NCI-H1694 (cell line): ENCODE measurements at regions not wholly inside any gene's neighbourhood (a gene's known extent, or its start where the extent isn't known, plus 50 kb on each side); places are given as distances from the start of the nearest gene placed in this dataset.
"Not testable (repeated sequence)": the region's sequence is repeated elsewhere in the genome, so short reads cannot be mapped to it uniquely, and the experiment has no call there.

ENCODE experiments used
- DNase-seq: peaks from one replicate; lab custom pipeline; 2025; lab: John Stamatoyannopoulos, UW

DNA sequence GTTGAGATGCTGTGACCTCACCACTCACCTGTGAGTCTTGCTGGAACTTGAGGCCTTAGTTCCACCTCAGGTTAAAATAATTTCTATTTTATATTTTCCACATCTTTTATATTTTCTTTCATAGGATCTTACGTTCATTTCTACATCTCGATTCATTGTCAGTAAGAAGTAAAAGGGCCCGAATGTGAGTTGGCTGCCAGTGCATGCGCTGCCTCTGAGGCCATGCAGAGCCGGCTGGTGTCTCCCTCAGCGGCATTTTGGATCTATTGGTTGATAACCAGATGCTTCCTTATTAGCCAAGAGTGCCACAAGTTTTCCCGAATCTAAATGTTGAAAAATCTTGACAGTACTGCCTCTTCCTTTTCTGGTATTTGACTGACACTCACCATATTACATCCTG lies 347.3 kb downstream of the TEX29 start:
- no peak for DNase-seq

DNA sequence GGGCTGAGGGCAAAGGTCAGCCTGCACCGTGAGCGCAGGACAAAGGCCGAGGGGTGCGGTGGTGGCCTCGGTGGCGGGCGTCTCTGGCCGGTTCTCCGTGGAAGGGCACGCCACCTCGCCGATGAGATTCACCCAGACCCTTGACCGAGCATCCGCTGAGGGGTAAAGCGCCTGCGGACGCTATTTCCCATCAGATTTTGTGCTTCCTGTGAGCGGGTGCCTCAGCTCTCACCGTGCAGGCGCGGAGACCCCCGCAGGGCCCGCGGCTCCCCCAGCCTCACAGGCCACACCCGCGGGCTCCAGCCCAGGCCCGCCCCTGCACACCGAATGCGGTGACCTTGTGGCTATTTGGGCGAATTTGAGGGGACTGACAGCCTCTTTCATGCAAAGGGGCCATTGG lies 348.0 kb downstream of the TEX29 start:
- no peak for DNase-seq

DNA sequence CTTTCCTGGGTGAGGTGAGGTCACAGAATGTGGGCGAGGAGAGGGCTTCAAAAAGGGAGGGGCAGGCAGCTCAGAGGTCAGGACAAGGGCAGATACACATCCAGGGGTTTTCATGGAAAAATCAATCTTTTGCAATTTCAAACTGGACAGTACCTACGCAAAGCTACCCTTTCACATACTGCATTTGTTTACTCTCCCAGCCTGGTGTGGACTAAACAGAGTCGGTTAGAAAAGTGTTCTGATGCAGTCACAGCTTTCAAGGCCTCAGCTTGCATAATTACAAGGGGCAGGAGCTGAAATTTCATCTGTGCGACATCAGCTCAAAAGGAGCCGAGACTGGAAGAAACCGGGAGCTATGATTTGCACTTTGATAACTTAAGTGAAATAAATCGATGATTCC lies 351.8 kb downstream of the TEX29 start:
- DNase-seq: not testable (repeated sequence)

DNA sequence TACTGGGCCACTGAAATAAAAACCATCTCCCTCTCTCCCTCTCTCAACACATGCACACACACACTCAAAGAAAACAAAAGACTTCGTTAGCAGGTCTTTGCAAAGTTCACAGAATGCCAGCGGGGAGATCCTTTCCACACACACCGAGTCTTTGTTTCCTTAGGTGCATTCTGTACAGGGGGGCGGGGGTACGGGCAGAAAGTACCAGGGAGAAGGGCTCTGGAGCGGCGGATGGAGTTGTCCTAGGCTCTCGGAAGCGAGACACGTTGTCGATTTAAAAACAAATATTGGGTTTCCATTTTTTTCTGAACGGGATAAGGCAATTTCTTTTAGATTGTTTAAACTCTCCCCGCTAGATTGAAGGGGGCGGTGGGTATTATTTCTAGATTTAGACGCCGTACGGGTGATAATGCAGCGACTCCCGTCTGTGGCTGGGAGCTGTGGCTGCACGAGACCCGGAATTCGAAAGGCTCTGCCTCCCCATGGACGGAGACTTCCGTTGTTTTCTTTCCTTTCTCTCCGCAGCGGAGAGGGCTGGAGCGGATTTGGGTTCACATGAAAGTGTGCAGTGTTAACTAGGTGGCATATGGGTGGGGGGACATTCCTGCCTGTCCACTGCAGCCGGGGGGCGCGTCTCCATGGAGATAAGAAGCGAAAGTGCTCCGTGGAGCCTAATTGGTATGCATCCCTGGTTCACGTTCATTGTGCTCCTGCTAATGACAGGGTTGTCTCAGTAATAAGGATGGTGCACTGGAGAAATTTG lies 357.9 kb downstream of the TEX29 start:
- DNase-seq: not testable (repeated sequence)

DNA sequence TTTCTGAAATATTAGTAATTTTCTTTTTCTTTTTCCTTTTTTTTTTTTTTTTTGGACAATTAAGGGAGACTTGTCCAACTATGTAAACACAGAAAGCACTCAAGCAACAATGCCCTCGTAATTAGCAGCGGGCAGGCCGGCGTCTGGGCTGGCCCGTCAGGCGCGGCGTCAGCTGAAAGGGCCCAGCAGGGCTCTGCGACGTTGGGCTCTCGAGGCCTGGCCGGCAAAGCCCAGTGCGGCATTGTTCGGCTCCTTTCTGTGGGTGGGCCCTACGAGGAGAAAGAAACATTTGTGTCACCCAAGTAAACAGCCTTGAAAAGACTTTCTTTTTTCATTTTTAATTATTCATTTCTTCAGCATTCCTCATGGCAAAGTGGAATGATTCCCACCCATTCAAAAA lies 359.2 kb downstream of the TEX29 start:
- DNase-seq: not testable (repeated sequence)

DNA sequence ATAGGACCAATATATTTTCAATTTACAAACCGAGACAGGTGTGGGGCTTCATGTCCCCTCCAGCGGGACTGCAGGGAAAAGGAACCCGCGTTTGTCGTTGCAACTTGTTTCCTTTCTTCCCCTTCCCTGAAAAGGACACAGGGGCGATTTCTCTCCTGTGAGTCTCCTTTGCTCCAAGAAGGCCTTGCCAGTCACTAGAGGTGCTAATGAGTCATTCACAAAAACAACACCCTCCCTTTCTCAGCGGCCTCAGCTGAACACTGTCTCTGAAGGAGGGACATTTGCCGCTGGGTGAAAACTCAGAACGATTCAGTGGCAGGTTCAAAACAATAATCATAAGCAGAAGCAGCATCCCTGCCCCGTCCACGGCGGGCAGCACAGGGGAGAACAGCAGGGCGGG lies 359.7 kb downstream of the TEX29 start:
- not testable (repeated sequence) for DNase-seq

DNA sequence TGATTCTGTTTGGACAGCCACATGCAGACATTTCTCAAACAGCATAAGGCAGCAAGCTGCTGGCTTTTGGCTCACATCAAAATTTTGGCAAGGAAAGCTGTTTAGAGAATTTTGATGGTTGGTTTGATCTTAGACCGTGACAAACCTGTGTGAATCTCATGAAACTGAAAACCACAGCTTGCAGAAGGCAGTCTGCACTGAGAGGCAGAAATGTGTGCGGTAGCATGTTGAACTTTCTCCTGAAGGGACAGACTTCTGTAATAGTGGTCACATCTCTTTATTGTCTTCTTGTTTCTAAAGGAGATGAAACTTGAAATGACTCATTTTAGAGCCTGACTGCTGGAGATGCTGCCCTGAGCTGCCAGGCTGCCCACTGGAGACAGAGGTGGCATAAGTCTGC lies 371.6 kb downstream of the TEX29 start:
- DNase-seq: not testable (repeated sequence)

DNA sequence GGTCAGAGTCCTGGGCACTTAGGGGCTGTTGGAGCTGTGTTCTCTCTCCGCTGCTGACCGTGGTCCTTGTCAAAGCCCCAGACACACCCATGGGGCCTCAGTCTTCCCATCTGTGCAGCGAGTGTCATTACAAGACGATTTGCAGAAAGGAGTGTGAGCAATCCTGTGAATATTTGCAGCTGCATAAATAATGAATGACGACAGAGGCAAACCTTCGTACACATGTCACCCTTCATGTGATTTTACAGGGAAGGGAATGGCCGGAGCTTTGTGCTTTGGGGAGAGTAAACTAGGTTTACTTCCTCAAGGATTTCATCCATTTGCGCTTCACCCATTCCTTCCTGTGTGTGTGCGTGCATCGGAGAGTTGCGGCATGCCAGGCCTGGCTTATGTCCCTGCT lies 370.8 kb upstream of the SOX1 start:
- not testable (repeated sequence) for DNase-seq

DNA sequence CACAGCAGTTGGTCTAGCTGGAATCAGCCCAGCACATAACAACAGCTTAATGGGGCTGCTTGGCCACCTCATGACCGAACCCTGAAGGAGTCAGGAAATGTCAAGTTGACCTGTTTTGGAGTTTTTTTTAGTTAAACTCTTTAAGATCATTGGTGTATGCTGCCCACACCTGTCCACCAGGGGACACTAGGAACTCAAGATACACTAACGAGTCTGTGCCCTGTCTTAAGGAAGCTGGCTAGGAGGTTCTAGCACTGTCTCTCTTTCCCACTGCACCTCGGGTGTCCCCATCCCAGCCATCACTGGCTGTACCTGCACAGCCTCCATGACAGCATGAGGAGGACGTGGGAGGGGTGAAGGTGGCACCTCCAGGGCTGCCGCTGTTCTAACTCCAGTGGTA lies 364.9 kb upstream of the SOX1 start:
- not testable (repeated sequence) for DNase-seq
